ENCODE measurements at regions not wholly inside any gene's neighbourhood (a gene's known extent, or its start where the extent isn't known, plus 50 kb on each side); places are given as distances from the start of the nearest gene placed in this dataset.
"Not testable (repeated sequence)": the region's sequence is repeated elsewhere in the genome, so short reads cannot be mapped to it uniquely, and the experiment has no call there.

DNA sequence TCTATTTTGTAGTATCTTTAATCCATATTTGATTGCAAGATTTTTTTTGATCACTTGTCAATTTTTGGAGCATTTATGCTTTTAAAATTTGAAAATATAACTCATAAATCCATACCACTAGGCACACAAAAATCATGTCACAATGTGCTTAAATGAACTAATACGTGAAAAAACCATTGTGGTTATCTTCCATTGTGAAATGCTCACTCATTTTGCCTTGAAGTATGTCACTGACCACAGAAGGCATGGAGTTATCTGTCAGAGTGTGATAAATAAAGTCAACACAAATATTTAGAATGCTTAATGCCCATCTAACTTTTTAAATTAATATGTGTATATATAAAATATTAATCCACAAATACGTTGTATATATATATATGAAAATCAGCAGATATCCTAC is 347.2 kb downstream of the PTPRC start:
- no peak for DNase-seq

DNA sequence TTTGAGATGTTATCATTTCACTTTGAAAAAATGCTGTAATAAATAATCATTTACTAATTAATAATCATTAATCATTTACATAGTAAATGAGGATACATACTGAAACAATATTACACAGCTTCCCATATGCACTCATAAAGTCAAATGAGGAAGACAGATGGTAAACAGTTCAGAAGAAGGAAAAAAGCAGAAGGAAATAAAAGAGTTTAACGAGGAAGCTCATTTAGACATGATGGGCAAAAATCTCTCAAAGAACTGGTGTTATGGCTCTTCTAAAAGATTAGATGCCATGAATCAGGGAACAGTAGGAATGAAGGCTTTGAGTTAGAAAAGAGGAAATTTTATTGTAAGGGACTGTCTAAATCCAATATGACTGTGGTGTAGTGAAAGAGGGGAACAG is 347.6 kb downstream of the PTPRC start:
- no peak for DNase-seq

DNA sequence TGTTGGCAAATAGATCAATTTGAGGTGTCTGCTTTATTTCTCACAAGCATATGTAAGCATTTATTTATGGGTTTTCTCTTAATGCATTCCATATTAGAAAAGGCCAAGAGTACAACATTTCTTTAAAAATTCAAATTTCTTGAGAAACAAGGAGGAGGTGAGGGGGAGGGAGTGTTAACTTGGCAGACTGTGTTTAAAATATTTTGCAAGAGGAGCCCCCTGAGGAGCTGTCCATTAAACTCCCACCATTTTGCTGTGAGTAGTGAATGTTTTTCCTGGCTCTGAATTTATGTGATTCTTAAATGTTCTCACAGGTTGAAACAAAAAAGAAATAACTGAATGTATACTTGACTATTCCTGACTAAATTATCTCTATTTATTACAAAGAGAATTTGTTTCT is 363.8 kb downstream of the PTPRC start:
- DNase-seq, result no peak

DNA sequence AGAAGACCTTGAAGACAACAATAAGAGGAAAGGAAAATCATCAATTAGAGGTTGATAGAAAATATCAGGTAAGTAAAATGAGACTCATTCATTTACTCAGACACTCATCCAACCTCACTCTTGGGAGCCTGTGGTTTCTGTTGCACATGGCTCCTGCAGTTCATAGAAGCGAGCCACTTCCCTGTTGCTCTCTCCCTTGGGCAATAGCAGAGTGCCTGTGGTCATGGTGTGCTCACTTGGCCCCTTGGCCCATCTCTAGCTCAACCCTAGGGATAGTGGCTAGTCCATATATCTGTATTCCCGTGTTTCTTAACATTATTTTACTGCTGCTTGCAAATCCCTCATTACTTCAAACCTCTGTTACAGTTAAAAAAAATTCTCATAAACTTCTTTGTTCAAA is 368.6 kb downstream of the PTPRC start:
- DNase-seq, result no peak

DNA sequence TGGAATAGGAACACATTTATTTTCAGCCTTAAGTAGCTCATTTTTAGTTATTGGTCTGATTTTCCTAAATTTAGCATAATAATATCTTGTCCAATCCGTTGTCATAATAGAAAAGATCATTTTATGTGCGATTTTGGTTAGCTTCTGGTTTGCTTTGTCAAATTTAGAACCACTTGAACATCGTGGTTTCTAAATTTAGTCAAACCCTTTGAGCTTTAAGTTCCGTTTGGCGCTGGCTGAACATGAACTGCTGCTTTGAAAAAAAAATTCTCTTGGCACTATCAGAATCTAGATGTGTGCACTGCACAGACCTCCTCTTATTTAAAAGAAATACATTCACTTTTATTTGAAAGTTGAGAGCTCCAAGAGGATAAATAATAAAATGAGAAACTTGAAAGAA is 370.6 kb downstream of the PTPRC start:
- no peak for DNase-seq

DNA sequence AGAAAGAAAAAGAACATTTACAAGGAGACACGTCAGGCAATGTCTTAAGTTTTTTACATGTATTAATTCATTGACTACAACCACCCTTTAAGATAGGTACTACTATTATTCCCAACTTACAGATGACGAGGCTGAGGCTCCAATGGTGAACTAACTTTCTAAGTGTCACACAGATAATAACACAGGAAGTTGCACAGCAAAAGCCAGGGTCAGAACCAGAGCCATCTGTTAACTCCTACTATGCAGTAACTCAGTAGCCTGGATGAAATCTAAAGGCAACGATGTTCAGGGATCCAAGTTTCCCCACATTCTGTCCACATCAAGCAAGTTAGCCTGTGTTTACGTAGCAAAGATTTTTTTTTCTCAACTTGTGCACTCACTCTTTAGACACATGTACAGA is 371.7 kb downstream of the PTPRC start:
- DNase-seq, result no peak

DNA sequence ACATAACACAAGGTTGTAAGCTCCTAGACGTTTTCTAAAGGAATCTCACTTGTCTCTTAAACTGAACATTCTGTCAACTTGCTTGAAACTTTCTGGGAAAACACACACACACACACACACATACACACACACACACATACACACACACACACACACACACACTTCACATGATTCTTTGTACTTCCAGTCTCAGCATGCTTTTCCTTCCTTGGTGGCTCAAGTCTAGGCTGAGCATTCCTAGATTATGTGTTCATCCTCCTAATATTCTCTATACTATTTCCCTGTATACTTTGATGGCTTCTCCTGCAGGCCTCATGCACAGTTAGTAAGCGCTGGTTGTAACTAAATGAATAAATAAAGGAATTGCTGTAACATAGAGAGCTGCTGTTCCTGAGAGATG is 372.1 kb downstream of the PTPRC start:
- DNase-seq, result no peak

DNA sequence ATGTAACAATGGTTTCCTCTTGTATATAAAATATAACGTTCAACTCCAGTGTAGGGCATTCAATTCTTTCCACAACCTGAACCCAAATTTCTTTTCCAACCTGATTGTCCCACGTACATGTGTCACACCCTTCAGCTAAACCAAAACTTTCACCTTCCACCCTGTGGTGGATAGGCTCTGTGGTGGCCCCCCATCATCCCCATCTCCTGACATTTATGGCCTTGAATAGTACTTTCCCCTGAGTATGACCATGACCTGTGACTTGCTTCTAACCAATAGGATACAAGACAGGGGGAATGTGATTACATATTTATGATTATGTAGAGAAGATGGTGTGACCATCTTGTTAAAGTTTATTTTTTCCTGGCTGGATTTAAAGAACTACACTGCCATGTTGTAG is 377.0 kb downstream of the PTPRC start:
- DNase-seq, result no peak

DNA sequence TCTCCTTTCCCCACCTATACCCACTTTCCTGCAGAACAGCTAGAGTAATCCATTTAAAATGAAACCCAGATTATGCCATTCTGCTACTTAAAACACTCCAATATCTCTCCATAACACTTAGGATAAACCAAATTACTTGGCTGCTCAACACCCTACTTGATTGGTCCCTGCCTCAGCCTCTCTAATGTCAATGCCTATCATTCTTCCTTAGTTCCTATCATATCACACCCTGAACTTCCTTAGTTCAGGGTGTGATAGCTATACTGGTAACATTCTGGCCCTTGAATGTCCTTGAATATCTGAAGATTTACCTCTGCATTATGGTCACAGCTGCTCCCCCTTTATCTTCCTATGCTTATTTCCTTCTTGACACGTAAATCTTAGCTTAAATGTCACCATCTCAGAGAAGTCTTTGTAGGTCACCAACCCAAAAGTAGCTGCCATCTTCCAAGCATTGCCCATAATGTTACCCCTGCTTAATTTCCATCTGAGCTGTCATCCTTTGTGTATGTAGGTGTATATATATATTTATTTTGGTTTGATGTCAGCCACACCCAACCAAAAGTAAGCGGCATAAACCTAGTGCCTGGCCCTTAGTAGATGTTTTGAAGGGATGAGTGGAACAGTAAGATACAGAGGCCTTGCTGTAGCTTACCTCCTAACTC is 379.8 kb downstream of the PTPRC start:
- no peak for DNase-seq

DNA sequence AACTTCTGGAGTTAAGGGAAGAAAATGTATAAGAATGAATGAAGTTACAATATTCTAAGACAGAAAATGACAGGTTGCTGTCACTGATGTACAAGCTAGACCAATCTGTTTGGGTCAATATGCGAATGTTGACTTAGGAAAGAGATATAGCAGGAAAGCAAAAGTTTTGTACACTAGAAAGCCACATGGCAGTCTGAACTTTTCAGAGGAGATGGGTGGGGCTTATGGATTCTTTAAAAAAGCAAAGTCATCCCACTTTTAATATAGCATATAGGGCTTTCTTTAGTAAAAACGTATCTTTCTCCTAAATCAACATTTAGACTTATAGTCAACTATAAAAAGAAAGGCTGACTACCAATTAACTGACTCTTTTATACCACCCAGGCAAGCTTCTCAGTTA is 381.2 kb downstream of the PTPRC start:
- DNase-seq, result no peak

DNA sequence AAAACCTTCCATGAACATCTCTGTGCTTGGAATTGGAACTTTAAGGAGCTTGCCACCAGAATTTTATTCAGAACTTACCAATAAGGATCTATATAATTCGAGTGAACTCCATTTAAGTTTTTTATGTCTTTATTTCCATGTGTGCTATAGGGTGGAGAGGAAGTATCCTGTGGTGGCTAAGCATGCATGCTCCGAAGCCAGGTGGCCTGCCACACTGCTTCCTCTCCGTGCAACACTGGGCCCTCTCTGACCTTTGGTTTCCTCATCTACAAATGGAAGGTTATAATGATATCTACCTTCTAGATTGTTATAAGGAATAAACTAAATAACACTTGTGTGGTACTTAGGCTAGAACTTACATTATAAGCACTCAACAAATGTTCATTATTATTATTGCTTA is 382.1 kb downstream of the PTPRC start:
- no peak for DNase-seq

DNA sequence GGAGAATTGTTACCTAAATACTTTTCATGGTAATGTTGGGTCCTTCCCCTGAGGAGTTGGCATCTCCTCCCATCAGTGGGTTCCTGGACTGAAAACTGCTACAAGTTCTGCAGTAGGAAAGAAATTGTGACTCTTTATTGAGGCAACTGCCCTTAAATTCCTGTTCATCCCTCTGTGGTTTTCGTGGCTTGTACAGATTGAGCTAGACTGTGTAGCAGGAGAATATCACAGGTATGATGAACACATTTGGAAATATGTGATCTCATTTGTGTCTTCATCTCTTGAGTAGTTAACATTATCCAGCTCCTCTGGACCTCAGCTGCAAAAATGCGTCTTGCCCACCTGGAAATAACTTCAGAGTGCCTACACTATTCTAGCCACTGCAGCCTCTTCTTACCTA is 390.6 kb downstream of the PTPRC start:
- DNase-seq, result no peak

DNA sequence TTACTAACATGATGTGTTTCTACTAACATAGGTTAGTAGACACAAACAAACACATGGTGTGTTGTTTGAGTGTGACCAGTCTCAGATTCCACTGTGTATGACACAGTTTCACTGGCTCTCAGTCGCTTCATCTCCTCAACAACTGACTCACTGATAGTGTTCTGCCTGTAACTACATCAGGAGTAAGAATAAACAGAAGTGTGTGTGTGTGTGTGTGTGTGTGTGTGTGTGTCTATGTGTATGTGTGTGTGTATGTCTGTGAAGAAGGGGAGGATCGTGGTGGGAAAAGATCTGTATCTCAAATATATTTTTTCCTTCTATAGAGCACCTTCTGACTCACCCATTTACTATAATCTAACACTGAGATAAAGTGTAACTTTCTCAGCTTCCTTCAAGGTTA is 391.0 kb downstream of the PTPRC start:
- DNase-seq, result no peak

DNA sequence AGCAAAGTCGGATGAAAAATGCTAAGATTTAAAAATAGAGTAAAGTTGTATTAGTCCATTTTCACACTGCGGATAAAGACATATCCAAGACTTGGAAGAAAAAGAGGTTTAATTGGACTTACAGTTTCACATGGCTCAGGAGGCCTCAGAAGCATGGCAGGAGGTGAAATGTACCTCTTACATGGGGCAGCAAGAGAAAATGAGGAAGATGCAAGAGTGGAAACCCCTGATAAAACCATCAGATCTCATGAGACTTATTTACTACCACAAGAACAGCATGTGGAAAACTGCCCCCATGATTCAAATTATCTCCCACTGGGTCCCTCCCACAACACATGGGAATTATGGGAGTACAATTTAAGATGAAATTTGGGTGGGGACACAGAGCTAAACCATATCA is 391.7 kb downstream of the PTPRC start:
- not testable (repeated sequence) for DNase-seq

DNA sequence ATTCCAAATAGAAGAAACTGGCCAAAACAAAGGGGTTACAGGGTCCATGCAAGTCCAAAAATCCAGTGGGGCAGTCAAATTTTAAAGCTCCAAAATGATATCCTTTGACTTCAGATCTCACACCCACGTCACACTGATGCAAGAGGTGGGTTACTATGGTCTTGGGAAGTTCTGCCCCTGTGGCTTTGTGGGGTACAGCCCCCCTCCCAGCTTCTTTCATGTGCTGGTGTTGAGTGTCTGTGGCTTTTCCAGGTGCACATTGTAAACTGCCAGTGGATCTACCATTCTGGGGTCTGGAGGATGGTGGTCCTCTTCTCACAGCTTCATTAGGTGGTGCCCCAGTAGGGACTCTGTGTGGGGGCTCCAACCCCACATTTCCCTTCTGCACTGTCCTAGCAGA is 392.3 kb downstream of the PTPRC start:
- not testable (repeated sequence) for DNase-seq

DNA sequence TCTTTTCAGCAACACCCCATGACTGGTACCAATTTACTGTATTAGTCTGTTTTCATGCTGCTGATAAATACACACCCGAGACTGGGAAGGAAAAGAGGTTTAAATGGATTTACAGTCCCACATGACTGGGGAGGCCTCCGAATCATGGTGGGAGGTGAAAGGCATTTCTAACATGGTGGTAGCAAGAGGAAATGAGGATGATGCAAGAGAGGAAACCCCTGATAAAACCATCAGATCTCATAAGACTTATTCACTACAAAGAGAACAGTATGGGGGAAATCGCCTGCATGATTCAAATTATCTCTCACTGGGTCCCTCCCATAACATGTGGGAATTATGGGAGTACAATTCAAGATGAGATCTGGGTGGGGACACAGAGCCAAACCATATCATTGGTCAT is 393.6 kb downstream of the PTPRC start:
- DNase-seq, result not testable (repeated sequence)

DNA sequence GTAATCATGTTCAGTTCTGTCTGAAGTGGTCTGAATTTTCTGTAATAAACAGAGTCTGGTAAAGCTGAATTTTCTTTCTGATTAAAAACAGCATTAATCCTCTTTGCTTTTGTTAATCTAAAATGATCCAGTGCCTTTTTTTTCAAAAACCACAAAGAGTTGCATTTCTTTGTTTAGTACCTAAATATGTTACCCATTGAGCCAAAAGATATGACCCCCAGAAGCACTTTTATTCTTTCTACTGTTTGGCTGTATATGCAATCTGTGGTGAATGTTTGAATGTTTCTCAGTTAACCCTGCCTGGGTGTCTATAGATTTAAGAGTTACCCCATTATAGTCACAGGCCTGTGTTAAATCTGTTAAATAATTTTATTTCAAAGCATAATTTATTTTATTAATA is 394.8 kb downstream of the PTPRC start:
- DNase-seq, result no peak

DNA sequence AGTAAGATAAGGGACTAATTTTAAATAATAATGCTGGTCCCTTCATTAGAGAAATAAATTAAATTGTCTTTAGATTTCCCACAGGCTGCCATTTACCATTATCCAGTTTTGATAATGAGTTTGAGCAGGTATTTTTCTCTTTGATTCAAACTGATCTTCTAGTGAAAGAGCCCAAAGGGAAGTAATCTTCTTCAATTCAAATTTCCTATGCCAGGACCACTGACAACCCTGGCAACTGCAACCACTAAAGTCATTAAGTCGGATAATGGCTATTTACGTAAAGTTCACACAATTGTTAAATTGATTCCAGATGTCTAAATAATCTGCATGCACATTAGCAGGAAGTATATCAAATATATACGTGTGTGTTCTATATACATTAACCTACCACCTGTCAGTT is 399.3 kb downstream of the PTPRC start:
- DNase-seq, result no peak

DNA sequence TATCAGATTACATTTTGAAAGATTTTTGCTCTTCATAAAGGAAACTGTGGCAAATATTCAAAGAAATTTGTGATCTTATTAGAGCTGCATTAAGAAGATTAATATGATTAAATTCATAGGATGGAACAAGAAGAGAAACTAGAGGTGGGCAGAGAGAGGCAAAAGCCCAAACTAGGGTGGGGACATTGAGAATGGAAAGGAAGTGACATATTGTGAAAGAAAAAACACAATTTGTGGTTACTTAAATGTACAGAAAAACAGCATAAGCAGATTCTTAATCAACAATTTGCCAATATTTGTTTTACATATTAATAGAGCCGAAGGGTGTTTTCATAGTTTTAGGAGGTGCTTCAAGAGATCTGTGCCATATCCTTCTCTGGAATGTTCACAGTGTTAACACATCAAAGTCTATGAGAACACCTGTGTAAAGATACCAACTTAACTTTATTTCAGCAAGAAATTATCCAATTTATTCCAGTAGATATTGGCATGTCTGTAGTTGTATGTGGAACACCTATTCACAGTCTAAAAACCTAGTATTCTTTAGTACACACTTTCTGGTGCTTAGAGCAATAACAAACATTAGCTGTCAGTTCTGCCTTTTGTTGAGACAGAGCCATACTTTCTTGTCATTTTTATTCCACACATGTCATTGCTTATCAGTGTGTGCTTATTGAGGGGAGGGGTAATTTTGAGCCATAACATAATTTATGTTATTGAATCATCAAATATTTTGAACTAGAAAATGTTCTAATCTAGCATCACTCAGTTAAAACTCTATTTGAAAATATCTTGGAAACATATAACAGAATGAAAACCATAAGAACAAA is 401.5 kb downstream of the PTPRC start:
- no peak for DNase-seq

DNA sequence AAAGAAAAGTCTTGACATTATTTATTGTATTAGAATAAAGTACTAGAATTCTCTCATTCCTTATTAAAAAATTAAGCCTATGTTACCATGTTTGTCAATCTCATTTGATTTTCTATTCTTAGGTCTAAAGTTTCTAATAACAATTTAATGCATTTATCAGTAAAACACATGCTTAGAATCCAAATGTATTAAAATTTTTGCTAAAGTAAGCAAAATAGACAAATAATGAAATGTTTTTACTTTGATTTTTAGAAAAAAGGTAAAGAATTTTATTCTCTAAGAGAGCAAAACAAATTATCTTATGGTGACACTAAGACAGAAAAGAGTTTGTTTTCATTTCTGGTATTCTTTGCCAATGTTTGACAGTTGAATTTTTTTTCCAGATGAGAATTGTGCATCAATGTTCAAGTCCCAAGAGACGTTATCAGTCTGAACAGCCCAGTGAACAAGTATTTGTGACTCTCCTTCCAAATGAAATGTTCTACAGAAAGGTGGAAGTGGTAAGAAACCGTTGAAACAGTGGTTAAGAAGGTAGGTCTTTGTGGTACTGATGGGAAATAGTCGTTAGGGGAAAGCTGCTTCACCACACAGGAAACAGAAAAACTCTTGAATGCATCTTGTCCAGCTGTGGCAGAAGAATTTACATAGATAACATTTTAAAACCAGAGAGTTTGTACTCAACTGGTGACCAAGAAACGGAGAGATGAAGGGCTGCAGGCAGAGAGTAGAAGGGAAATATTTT is 402.5 kb downstream of the PTPRC start:
- DNase-seq, result peak; percentile 12

DNA sequence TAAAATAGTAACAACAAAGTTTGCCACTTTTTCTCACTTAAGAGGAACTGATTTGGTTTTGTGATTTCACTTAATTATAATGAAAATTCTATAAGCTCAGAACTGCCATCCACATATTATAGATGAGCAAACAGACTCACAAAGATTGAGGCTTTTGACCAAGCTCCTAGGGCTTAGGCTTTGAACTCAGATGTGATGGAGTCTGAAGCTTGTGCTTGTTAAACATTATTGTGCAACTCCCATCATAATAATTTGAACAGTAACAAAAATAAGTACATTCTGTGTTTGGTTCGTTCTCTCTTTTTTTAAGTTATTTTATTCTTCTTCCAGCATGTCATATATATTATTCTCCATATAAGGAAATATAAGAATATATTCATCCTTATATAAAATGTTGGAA is 403.4 kb downstream of the PTPRC start:
- DNase-seq, result no peak

DNA sequence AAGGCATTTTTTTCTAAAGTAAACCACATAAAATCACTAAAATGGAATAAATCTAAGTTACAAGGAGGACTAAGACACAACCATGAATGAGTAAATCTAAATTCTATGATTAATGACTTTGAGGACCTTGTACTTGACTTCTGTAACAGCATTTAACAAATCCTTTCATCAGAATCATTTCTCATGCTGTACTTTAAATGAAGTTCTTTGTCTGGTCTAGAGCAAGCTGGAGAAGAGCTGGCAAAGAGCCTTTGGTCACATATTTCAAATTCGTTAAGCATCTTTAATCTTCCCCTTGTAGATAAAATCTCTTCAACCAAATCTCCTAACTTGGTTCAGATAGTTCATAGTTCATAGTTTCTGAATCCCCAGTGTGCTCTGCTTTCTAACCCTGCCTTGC is 405.4 kb downstream of the PTPRC start:
- no peak for DNase-seq

DNA sequence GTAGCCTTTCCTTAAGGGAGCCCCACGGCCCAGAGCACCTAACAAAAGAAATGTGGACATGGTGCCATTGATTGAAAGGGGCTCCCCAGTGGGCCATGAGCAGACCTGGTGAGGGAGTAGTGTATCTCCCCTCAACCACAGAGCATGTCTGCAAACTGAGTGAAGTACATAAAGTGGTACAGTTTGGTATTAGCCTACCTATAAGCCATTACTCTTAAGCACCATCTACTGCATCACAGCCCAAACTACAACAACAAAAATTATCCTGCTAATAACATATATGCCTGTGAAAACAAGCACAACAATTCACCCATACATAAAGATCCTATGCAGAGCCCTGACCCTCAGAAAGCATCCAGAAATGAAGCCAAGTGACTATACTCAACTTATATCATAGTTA is 407.8 kb downstream of the PTPRC start:
- no peak for DNase-seq

DNA sequence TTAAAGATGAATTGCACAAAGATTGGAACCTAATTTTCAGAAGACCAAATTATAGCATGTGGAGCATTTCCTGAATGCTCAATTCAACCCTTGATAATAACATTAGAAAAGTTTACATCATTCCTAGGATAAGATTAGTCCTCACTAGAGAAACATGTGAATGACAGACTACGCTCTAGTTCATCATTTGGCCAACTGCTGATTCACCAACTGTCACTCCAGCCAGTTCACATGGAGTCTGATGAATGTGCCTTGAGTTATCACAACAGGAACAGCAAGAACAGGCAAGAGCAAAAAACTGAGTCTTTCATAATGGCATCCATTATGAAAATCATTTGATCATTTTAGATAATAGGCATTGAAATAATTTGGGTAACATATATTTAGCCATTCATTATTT is 415.9 kb downstream of the PTPRC start:
- no peak for DNase-seq

Measured in central memory CD4-positive, alpha-beta T cell (primary cell).